HK-2 (cell line): ENCODE measurements at regions not wholly inside any gene's neighbourhood (a gene's known extent, or its start where the extent isn't known, plus 50 kb on each side); places are given as distances from the start of the nearest gene placed in this dataset.

Experiments
- DNase-seq: peaks from one replicate; pipeline ENCODE4 v3.0.0-alpha.2; 2018; ENCODE audit not compliant: unreplicated experiment

- DNase-seq, result no peak
These were observed 91.6 kb upstream of the CXCL12 start for GRCh38 chr10:44476409-44477045.

- DNase-seq, result no peak
These were observed 92.1 kb upstream of the CXCL12 start for GRCh38 chr10:44477046-44477425.

- no peak for DNase-seq
These were observed 93.1 kb upstream of the CXCL12 start for GRCh38 chr10:44478040-44478439.

- DNase-seq, result no peak
These were observed 94.2 kb upstream of the CXCL12 start for GRCh38 chr10:44478876-44479705.

GRCh38 chr10:44492678-44493077, 107.8 kb upstream of the CXCL12 start:
- DNase-seq, result no peak

- no peak for DNase-seq
These were observed 113.3 kb upstream of the CXCL12 start for GRCh38 chr10:44498222-44498621.

- DNase-seq, result no peak
These were observed 115.6 kb upstream of the CXCL12 start for GRCh38 chr10:44500451-44500850.

GRCh38 chr10:44506386-44506785, 121.5 kb upstream of the CXCL12 start:
- DNase-seq, result no peak

GRCh38 chr10:44510379-44511115, 125.7 kb upstream of the CXCL12 start:
- no peak for DNase-seq

GRCh38 chr10:44511166-44511565, 126.3 kb upstream of the CXCL12 start:
- no peak for DNase-seq

- no peak for DNase-seq
These were observed 126.7 kb upstream of the CXCL12 start for GRCh38 chr10:44511601-44512000.

GRCh38 chr10:44512431-44513022, 127.6 kb upstream of the CXCL12 start:
- no peak for DNase-seq

GRCh38 chr10:44513591-44513990, 128.7 kb upstream of the CXCL12 start:
- DNase-seq, result no peak

- DNase-seq, result no peak
These were observed 132.0 kb upstream of the CXCL12 start for GRCh38 chr10:44516891-44517290.

GRCh38 chr10:44517635-44518034, 132.7 kb upstream of the CXCL12 start:
- no peak for DNase-seq

GRCh38 chr10:44519361-44519760, 134.5 kb upstream of the CXCL12 start:
- DNase-seq, result no peak

GRCh38 chr10:44520651-44521050, 135.8 kb upstream of the CXCL12 start:
- DNase-seq, result no peak

GRCh38 chr10:44539178-44539577, 154.3 kb upstream of the CXCL12 start:
- DNase-seq, result no peak

GRCh38 chr10:44552726-44553125, 167.8 kb upstream of the CXCL12 start:
- no peak for DNase-seq

GRCh38 chr10:44557596-44558191, 172.8 kb upstream of the CXCL12 start:
- no peak for DNase-seq

GRCh38 chr10:44558521-44558920, 173.6 kb upstream of the CXCL12 start:
- no peak for DNase-seq

- no peak for DNase-seq
These were observed 179.5 kb upstream of the CXCL12 start for GRCh38 chr10:44564361-44564760.
